Suprapubic skin (tissue), 4 donors: ENCODE measurements at regions not wholly inside any gene's neighbourhood (a gene's known extent, or its start where the extent isn't known, plus 50 kb on each side); places are given as distances from the start of the nearest gene placed in this dataset.

Experiments
- EP300 ChIP-seq: sonication (generic); formaldehyde crosslinking; IDR thresholded peaks from one replicate; pipeline ENCODE4 v1.6.1; 2017; ENCODE audit warnings: antibody characterized with exemption
- POLR2A ChIP-seq, 2 donors: fragments of 450-650 bp; IDR thresholded peaks; one replicate each; pipeline ENCODE4 v1.6.1; 2017; ENCODE audit warnings: antibody characterized with exemption in 2 of 2, mild to moderate bottlenecking in 2 of 2, moderate library complexity in 2 of 2
- POLR2AphosphoS5 ChIP-seq, 3 donors: sonication (generic); formaldehyde crosslinking; IDR thresholded peaks; one replicate each; pipeline ENCODE4 v1.6.1; 2017; ENCODE audit warnings: antibody characterized with exemption in 3 of 3
- TF ChIP-seq, protein P1 (sequence below), 2 donors: fragments of 200-600 bp in 1 of 2; fragments of 450-650 bp in 1 of 2; sonication (generic) in 1 of 2; IDR thresholded peaks; one replicate each; pipeline ENCODE4 v1.5.1; 2016 to 2019; ENCODE audit warnings: antibody characterized with exemption in 2 of 2, mild to moderate bottlenecking in 1 of 2, moderate library complexity in 1 of 2

DNA sequence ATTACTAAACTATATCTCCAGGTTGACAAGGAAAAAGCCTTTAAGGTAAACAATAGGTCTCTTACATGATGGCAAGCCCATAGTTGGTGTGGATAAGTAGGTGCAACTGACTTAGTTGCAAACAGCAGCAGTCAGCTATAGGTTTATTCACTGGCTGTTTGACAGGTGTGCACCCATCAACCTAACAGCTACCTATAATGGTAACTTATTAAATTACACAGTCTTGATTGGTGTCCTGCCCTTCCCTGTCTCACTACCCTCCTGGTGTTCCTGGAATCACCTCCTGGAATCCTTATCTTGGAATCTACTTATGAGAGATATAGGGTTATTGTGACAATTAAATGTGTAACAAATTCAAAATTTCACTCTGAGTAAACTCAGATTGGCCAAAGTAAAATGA, 467.8 kb upstream of the UBE2E2 start:
- TF ChIP-seq POLR2A (IDR thresholded peaks at IDR 0.05) = no peak
- TF ChIP-seq, protein P1, sequence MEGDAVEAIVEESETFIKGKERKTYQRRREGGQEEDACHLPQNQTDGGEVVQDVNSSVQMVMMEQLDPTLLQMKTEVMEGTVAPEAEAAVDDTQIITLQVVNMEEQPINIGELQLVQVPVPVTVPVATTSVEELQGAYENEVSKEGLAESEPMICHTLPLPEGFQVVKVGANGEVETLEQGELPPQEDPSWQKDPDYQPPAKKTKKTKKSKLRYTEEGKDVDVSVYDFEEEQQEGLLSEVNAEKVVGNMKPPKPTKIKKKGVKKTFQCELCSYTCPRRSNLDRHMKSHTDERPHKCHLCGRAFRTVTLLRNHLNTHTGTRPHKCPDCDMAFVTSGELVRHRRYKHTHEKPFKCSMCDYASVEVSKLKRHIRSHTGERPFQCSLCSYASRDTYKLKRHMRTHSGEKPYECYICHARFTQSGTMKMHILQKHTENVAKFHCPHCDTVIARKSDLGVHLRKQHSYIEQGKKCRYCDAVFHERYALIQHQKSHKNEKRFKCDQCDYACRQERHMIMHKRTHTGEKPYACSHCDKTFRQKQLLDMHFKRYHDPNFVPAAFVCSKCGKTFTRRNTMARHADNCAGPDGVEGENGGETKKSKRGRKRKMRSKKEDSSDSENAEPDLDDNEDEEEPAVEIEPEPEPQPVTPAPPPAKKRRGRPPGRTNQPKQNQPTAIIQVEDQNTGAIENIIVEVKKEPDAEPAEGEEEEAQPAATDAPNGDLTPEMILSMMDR (IDR thresholded peaks at IDR 0.05) = no peak
- no peak for TF ChIP-seq EP300
- TF ChIP-seq POLR2AphosphoS5 (IDR thresholded peaks at IDR 0.05) = no peak
